ENCODE measurements at regions not wholly inside any gene's neighbourhood (a gene's known extent, or its start where the extent isn't known, plus 50 kb on each side); places are given as distances from the start of the nearest gene placed in this dataset.

DNA sequence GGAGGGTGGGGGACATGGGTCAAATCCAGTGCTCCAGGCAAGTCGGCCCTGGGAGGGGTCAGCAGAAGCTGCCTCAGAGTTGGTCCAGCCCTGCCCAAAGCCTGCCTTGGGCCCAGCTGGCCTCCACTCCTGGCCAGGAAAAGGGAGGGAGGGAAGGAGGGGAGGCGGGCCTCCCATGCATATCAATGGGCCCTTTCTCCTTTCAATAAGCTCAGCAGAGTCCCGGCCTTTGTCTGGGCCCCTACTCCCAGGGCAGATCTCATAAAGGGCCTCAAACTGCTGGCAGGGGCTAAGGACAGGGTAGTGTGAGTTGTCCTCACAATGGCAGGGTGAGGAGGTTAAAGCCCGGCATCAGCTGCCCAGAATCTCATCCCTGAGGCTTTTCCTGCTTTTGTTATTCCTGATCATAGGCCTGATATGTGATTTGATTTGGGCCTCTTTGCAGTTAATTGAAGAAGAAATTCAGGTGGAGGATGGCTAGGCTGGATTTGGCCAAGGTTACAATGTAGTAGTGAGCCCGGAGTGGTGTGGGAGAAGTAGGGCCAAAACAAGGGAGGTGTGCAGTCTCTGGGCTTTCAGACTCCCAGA is 121.1 kb upstream of the ATP6AP2 start:
- no peak overlapping the region for H3K4me2 ChIP-seq (ENCODE audit: insufficient read depth, low read length)
- no peak overlapping the region for H3K27ac ChIP-seq (ENCODE audit: insufficient read depth, low read depth, low read length)
- dilution Hi-C loops (cut with MboI; ENCODE audit: extremely low pct_ligation_motif_present, low sequenced_read_pairs) (no loop called here), intact Hi-C loops (cut with micrococcal nuclease) (no loop called here)
- no peak overlapping the region for H2AFZ ChIP-seq (ENCODE audit: low read depth, low read length)
- no peak for TF ChIP-seq POLR2AphosphoS5 (IDR thresholded peaks at IDR 0.05; ENCODE audit: insufficient read depth, low read depth, low read length)
- H4K20me1 ChIP-seq (replicated peaks; ENCODE audit: control insufficient read depth, extremely low read depth, insufficient read depth, low read length), result no peaks in the 10 kb centered on the region
- peak; percentile 3 for DNase-seq (ENCODE audit: low read depth, low spot score)
- H3K27me3 ChIP-seq (ENCODE audit: control insufficient read depth in 2 of 2, insufficient read depth in 2 of 2, low read length in 2 of 2), result peaks cover 0 to 1% of the 10 kb centered on the region in 2 experiments
- no peak for FAIRE-seq
- no peaks in the 10 kb centered on the region for H3K9me3 ChIP-seq (replicated peaks; ENCODE audit: control insufficient read depth, insufficient read depth, low read length)
- no peaks in the 10 kb centered on the region for H3K4me1 ChIP-seq (ENCODE audit: control insufficient read depth, extremely low read depth, insufficient read depth, low read length)
- no peak overlapping the region for H3K9ac ChIP-seq (replicated peaks; ENCODE audit: extremely low read depth, insufficient read depth, low read length)
- ChIA-PET POLR2A (no interaction called here), CTCF (no interaction called here)
- H3K9me1 ChIP-seq (replicated peaks; ENCODE audit: control insufficient read depth, extremely low read depth, insufficient read depth, low read length), result no peaks in the 10 kb centered on the region
- no peaks in the 10 kb centered on the region for H3K79me2 ChIP-seq (ENCODE audit: control insufficient read depth, insufficient read depth, low read length)
- no peak overlapping the region for H3K4me3 ChIP-seq (replicated peaks in 1 of 3; ENCODE audit: insufficient read depth in 1 of 3, low read depth in 1 of 3, low read length in 3 of 3)
- H3K36me3 ChIP-seq (ENCODE audit: control insufficient read depth in 2 of 2, extremely low read depth in 1 of 2, insufficient read depth in 2 of 2, low read length in 2 of 2), result no peaks in the 10 kb centered on the region
- BruUV-seq (replicated peaks), result no TSS peak

DNA sequence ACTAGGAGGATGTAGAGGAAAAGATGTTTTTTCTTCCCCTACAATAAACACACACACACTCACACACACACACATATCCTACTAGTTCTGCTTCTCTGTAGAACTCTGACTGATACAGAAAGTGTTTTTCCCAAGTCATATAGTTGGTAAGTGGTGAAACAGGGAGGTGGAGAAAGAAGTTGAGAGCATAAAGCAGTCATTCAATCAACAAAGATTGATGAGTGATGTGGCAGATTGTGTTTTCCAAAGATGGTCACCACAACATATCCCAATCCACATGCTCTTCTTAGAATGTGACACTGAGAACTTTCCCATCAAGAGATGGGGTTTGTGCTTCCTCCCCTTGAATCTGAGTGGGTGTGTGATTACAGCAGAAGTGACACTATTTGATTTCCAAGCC is 123.4 kb upstream of the ATP6AP2 start:
- Histone ChIP-seq H3K4me3 (replicated peaks in 1 of 3; ENCODE audit: insufficient read depth in 1 of 3, low read depth in 1 of 3, low read length in 3 of 3) (no peak overlapping the region), H4K20me1 (replicated peaks; ENCODE audit: control insufficient read depth, extremely low read depth, insufficient read depth, low read length) (no peaks in the 10 kb centered on the region), H3K9me1 (replicated peaks; ENCODE audit: control insufficient read depth, extremely low read depth, insufficient read depth, low read length) (no peaks in the 10 kb centered on the region), H3K9ac (replicated peaks; ENCODE audit: extremely low read depth, insufficient read depth, low read length) (no peak overlapping the region), H3K36me3 (ENCODE audit: control insufficient read depth in 2 of 2, extremely low read depth in 1 of 2, insufficient read depth in 2 of 2, low read length in 2 of 2) (no peaks in the 10 kb centered on the region), H3K27ac (ENCODE audit: insufficient read depth, low read depth, low read length) (no peak overlapping the region), H3K4me1 (ENCODE audit: control insufficient read depth, extremely low read depth, insufficient read depth, low read length) (no peaks in the 10 kb centered on the region), H3K4me2 (ENCODE audit: insufficient read depth, low read length) (no peak overlapping the region), H2AFZ (ENCODE audit: low read depth, low read length) (no peak overlapping the region), H3K9me3 (replicated peaks; ENCODE audit: control insufficient read depth, insufficient read depth, low read length) (no peaks in the 10 kb centered on the region), H3K27me3 (ENCODE audit: control insufficient read depth in 2 of 2, insufficient read depth in 2 of 2, low read length in 2 of 2) (no peaks in the 10 kb centered on the region), H3K79me2 (ENCODE audit: control insufficient read depth, insufficient read depth, low read length) (no peaks in the 10 kb centered on the region)
- intact Hi-C loops (cut with micrococcal nuclease), result no loop called here
- DNase-seq (ENCODE audit: low read depth, low spot score), result no peak
- CTCF ChIA-PET, result no interaction called here
- dilution Hi-C loops (cut with MboI; ENCODE audit: extremely low pct_ligation_motif_present, low sequenced_read_pairs), result no loop called here
- BruUV-seq (replicated peaks), result no TSS peak
- TF ChIP-seq MAX (IDR thresholded peaks at IDR 0.05; ENCODE audit: insufficient read depth, insufficient read length) (no peak), JUN (IDR thresholded peaks at IDR 0.05; ENCODE audit: borderline replicate concordance, insufficient read depth, insufficient read length, low read depth) (no peak), EZH2 (IDR thresholded peaks at IDR 0.05; ENCODE audit: borderline replicate concordance, low read depth, low read length, severe bottlenecking) (no peak), MYC (IDR thresholded peaks at IDR 0.05; ENCODE audit: low read depth, low read length) (no peak), POLR2AphosphoS5 (IDR thresholded peaks at IDR 0.05; ENCODE audit: insufficient read depth, low read depth, low read length) (no peak), POLR2A (IDR thresholded peaks at IDR 0.05; ENCODE audit: low read depth, low read length) (no peak), CTCF (IDR thresholded peaks at IDR 0.05; ENCODE audit: extremely low read depth in 1 of 2, insufficient read depth in 1 of 2, low read depth in 1 of 2, low read length in 2 of 2) (no peak), GATA2 (IDR thresholded peaks at IDR 0.05; ENCODE audit: insufficient read depth, insufficient read length, low read depth, low read length) (no peak), FOS (IDR thresholded peaks at IDR 0.05; ENCODE audit: borderline replicate concordance, insufficient read depth, low read length) (no peak)
- no peak for FAIRE-seq
- POLR2A ChIA-PET, result no interaction called here

Measured in endothelial cell of umbilical vein (primary cell).